ENCODE measurements at regions not wholly inside any gene's neighbourhood (a gene's known extent, or its start where the extent isn't known, plus 50 kb on each side); places are given as distances from the start of the nearest gene placed in this dataset.

GRCh38 chrY:17018126-17018525 lies 861.9 kb downstream of the CDY2B start:
- H3K27ac Mint-ChIP-seq (ENCODE audit: unreplicated experiment): no peak overlapping the region
- no peak overlapping the region for H3K4me3 Mint-ChIP-seq (ENCODE audit: unreplicated experiment)
- H3K9me3 Mint-ChIP-seq (ENCODE audit: unreplicated experiment): no peaks in the 10 kb centered on the region
- TF ChIP-seq CTCF (IDR thresholded peaks at IDR 0.05; ENCODE audit: partially characterized antibody, unreplicated experiment): no peak
- no peak for DNase-seq
- H3K4me1 Mint-ChIP-seq (ENCODE audit: low read depth, unreplicated experiment): no peaks in the 10 kb centered on the region
- H3K36me3 Mint-ChIP-seq (ENCODE audit: unreplicated experiment): no peaks in the 10 kb centered on the region
- no peaks in the 10 kb centered on the region for H3K27me3 Mint-ChIP-seq (ENCODE audit: unreplicated experiment)

- H3K27ac Mint-ChIP-seq (ENCODE audit: unreplicated experiment): no peak overlapping the region
- no peaks in the 10 kb centered on the region for H3K4me1 Mint-ChIP-seq (ENCODE audit: low read depth, unreplicated experiment)
- no peak for DNase-seq
- no peak overlapping the region for H3K4me3 Mint-ChIP-seq (ENCODE audit: unreplicated experiment)
- TF ChIP-seq CTCF (IDR thresholded peaks at IDR 0.05; ENCODE audit: partially characterized antibody, unreplicated experiment): no peak
- no peaks in the 10 kb centered on the region for H3K27me3 Mint-ChIP-seq (ENCODE audit: unreplicated experiment)
- no peaks in the 10 kb centered on the region for H3K36me3 Mint-ChIP-seq (ENCODE audit: unreplicated experiment)
- no peaks in the 10 kb centered on the region for H3K9me3 Mint-ChIP-seq (ENCODE audit: unreplicated experiment)
Measured at GRCh38 chrY:16993551-16993950, 886.5 kb downstream of the CDY2B start.

- no peak for DNase-seq
- no peak for TF ChIP-seq CTCF (IDR thresholded peaks at IDR 0.05; ENCODE audit: partially characterized antibody, unreplicated experiment)
- H3K4me3 Mint-ChIP-seq (ENCODE audit: unreplicated experiment): no peak overlapping the region
- no peak overlapping the region for H3K27ac Mint-ChIP-seq (ENCODE audit: unreplicated experiment)
- H3K36me3 Mint-ChIP-seq (ENCODE audit: unreplicated experiment): no peaks in the 10 kb centered on the region
- H3K4me1 Mint-ChIP-seq (ENCODE audit: low read depth, unreplicated experiment): no peaks in the 10 kb centered on the region
- H3K27me3 Mint-ChIP-seq (ENCODE audit: unreplicated experiment): no peaks in the 10 kb centered on the region
- H3K9me3 Mint-ChIP-seq (ENCODE audit: unreplicated experiment): no peaks in the 10 kb centered on the region
Measured at GRCh38 chrY:16981776-16982175, 898.2 kb downstream of the CDY2B start.

GRCh38 chrY:16959071-16959470 lies 920.9 kb downstream of the CDY2B start:
- Mint-ChIP-seq H3K27ac (ENCODE audit: unreplicated experiment) (no peak overlapping the region), H3K4me3 (ENCODE audit: unreplicated experiment) (no peak overlapping the region), H3K4me1 (ENCODE audit: low read depth, unreplicated experiment) (no peaks in the 10 kb centered on the region), H3K36me3 (ENCODE audit: unreplicated experiment) (no peaks in the 10 kb centered on the region), H3K27me3 (ENCODE audit: unreplicated experiment) (no peaks in the 10 kb centered on the region), H3K9me3 (ENCODE audit: unreplicated experiment) (no peaks in the 10 kb centered on the region)
- no peak for DNase-seq
- TF ChIP-seq CTCF (IDR thresholded peaks at IDR 0.05; ENCODE audit: partially characterized antibody, unreplicated experiment): no peak

- TF ChIP-seq CTCF (IDR thresholded peaks at IDR 0.05; ENCODE audit: partially characterized antibody, unreplicated experiment): no peak
- Mint-ChIP-seq H3K9me3 (ENCODE audit: unreplicated experiment) (no peaks in the 10 kb centered on the region), H3K36me3 (ENCODE audit: unreplicated experiment) (no peaks in the 10 kb centered on the region), H3K27me3 (ENCODE audit: unreplicated experiment) (peaks cover 1% of the 10 kb centered on the region), H3K4me1 (ENCODE audit: low read depth, unreplicated experiment) (no peaks in the 10 kb centered on the region), H3K4me3 (ENCODE audit: unreplicated experiment) (no peak overlapping the region), H3K27ac (ENCODE audit: unreplicated experiment) (no peak overlapping the region)
- DNase-seq: no peak
Measured at GRCh38 chrY:16947221-16947620, 932.8 kb downstream of the CDY2B start.

Measured in glutamatergic neuron (in vitro differentiated cells).